Mesenchymal stem cell (in vitro differentiated cells and primary cell): ENCODE measurements at regions not wholly inside any gene's neighbourhood (a gene's known extent, or its start where the extent isn't known, plus 50 kb on each side); places are given as distances from the start of the nearest gene placed in this dataset.

Experiments used
- DNase-seq: peaks from one replicate; pipeline ENCODE4 v3.0.0-alpha.2; 2013
- H2AFZ ChIP-seq: one replicate; pipeline ENCODE4 v1.6.1; 2013; ENCODE audit warnings: low read depth, mild to moderate bottlenecking, control low read depth, inconsistent platforms, low read length, moderate library complexity
- H2AK5ac ChIP-seq: 2 replicates; pipeline ENCODE4 v1.6.1; 2013; ENCODE audit warnings: low read length, moderate library complexity, mild to moderate bottlenecking, inconsistent platforms; ENCODE audit not compliant: severe bottlenecking
- H2BK120ac ChIP-seq: one replicate; pipeline ENCODE4 v1.6.1; 2013; ENCODE audit warnings: low read depth, mild to moderate bottlenecking, inconsistent platforms, low read length, moderate library complexity
- H2BK12ac ChIP-seq, 2 experiments: one replicate each; pipeline ENCODE4 v1.6.1; 2013; ENCODE audit warnings: inconsistent platforms in 2 of 2, low read length in 2 of 2, mild to moderate bottlenecking in 2 of 2, moderate library complexity in 2 of 2, control low read depth in 1 of 2
- H2BK15ac ChIP-seq: one replicate; pipeline ENCODE4 v1.6.1; 2013; ENCODE audit warnings: mild to moderate bottlenecking, low read depth, inconsistent platforms; ENCODE audit not compliant: poor library complexity, severe bottlenecking
- H2BK5ac ChIP-seq: 2 replicates; pipeline ENCODE4 v1.6.1; 2013; ENCODE audit warnings: low read depth, mild to moderate bottlenecking, low read length, control low read depth, inconsistent platforms; ENCODE audit not compliant: poor library complexity, severe bottlenecking
- H3K14ac ChIP-seq, 2 experiments: one replicate each; pipeline ENCODE4 v1.6.1; 2013; ENCODE audit warnings: inconsistent platforms in 2 of 2, low read length in 2 of 2, control low read depth in 1 of 2, mild to moderate bottlenecking in 1 of 2, moderate library complexity in 1 of 2
- H3K18ac ChIP-seq, 2 experiments: one replicate each; pipeline ENCODE4 v1.6.1; 2013; ENCODE audit warnings: inconsistent platforms in 2 of 2, low read length in 2 of 2, control low read depth in 1 of 2, low read depth in 1 of 2, mild to moderate bottlenecking in 1 of 2
- H3K23ac ChIP-seq, 2 experiments: one replicate each; pipeline ENCODE4 v1.6.1; 2013; ENCODE audit warnings: inconsistent platforms in 2 of 2, low read length in 2 of 2, mild to moderate bottlenecking in 2 of 2, moderate library complexity in 2 of 2, control low read depth in 1 of 2
- H3K27ac ChIP-seq: 2 replicates; pipeline ENCODE4 v1.5.1; 2013; ENCODE audit warnings: mild to moderate bottlenecking, moderate library complexity, low read length, control low read depth, inconsistent platforms; ENCODE audit not compliant: poor library complexity, severe bottlenecking
- H3K27me3 ChIP-seq, 2 experiments: 2 replicates each; pipeline versions ENCODE4 v1.6.1 to v1.7.0; 2013; ENCODE audit warnings: low read length in 2 of 2, mild to moderate bottlenecking in 2 of 2, moderate library complexity in 2 of 2, control low read depth in 1 of 2, inconsistent platforms in 1 of 2; ENCODE audit not compliant: control insufficient read depth in 1 of 2, insufficient read depth in 1 of 2
- H3K36me3 ChIP-seq, 2 experiments: 2 replicates each; pipeline versions ENCODE4 v1.6.1 to v1.7.0; 2013; ENCODE audit warnings: low read length in 2 of 2, control low read depth in 1 of 2, inconsistent platforms in 1 of 2, low read depth in 1 of 2, mild to moderate bottlenecking in 1 of 2; ENCODE audit not compliant: insufficient read depth in 2 of 2, control insufficient read depth in 1 of 2
- H3K4ac ChIP-seq, 2 experiments: one replicate each; pipeline ENCODE4 v1.6.1; 2013; ENCODE audit warnings: inconsistent platforms in 2 of 2, low read length in 2 of 2, mild to moderate bottlenecking in 2 of 2, moderate library complexity in 2 of 2, control low read depth in 1 of 2, low read depth in 1 of 2
- H3K4me1 ChIP-seq: 2 replicates; pipeline ENCODE4 v1.6.1; 2013; ENCODE audit warnings: low read depth, low read length, control low read depth; ENCODE audit not compliant: control insufficient read depth, insufficient read depth
- H3K4me2 ChIP-seq: 2 replicates; pipeline ENCODE4 v1.6.1; 2013; ENCODE audit warnings: low read length, mild to moderate bottlenecking, inconsistent platforms; ENCODE audit not compliant: poor library complexity, severe bottlenecking
- H3K4me3 ChIP-seq, 2 experiments: 2 replicates each; pipeline versions ENCODE4 v1.5.1 to v1.7.0; 2013; ENCODE audit warnings: low read length in 2 of 2, mild to moderate bottlenecking in 2 of 2, control low read depth in 1 of 2, low read depth in 1 of 2; ENCODE audit not compliant: insufficient read depth in 1 of 2
- H3K79me1 ChIP-seq: replicated peaks from 2 replicates; pipeline ENCODE4 v1.6.1; 2013; ENCODE audit warnings: mild to moderate bottlenecking, control low read depth, low read length, inconsistent platforms; ENCODE audit not compliant: poor library complexity, severe bottlenecking
- H3K9ac ChIP-seq: 2 replicates; pipeline ENCODE4 v1.7.0; 2013; ENCODE audit warnings: mild to moderate bottlenecking, low read length, moderate library complexity
- H3K9me3 ChIP-seq: 2 replicates; pipeline ENCODE4 v1.7.0; 2013; ENCODE audit warnings: mild to moderate bottlenecking, low read length; ENCODE audit not compliant: control insufficient read depth
- H4K8ac ChIP-seq: one replicate; pipeline ENCODE4 v1.6.1; 2013; ENCODE audit warnings: inconsistent platforms, mild to moderate bottlenecking, low read length, moderate library complexity
- H4K91ac ChIP-seq: one replicate; pipeline ENCODE4 v1.6.1; 2013; ENCODE audit warnings: mild to moderate bottlenecking, low read length, inconsistent platforms
- WGBS: methylation state at CpG from one replicate; pipeline ENCODE4 v1.1.7; 2013; ENCODE audit warnings: mixed read lengths; 5-methylcytosine and 5-hydroxymethylcytosine counted together

GRCh38 chr20:63061771-63062100, 55.0 kb upstream of the BHLHE23 start:
- Histone ChIP-seq H3K4me2 (no peak overlapping the region), H3K36me3 (no peaks in the 10 kb centered on the region), H4K8ac (no peak overlapping the region), H3K9ac (no peak overlapping the region), H2AFZ (no peak overlapping the region), H2BK12ac (no peak overlapping the region), H3K14ac (no peak overlapping the region), H3K23ac (no peak overlapping the region), H2AK5ac (no peak overlapping the region), H3K4me1 (peaks cover 5% of the 10 kb centered on the region), H4K91ac (peak overlapping the region; percentile 35), H2BK120ac (no peak overlapping the region), H2BK5ac (no peak overlapping the region), H3K4ac (no peak overlapping the region), H3K27me3 (peaks cover 14 to 59% of the 10 kb centered on the region in 2 experiments), H3K27ac (no peak overlapping the region), H3K9me3 (peaks cover 3% of the 10 kb centered on the region), H3K18ac (no peak overlapping the region), H2BK15ac (no peak overlapping the region), H3K4me3 (no peak overlapping the region), H3K79me1 (no peaks in the 10 kb centered on the region)
- no peak for DNase-seq
- 94% methylated on average over 14 of the region's 14 CpGs for WGBS

- H3K79me1 ChIP-seq: no peaks in the 10 kb centered on the region
- H3K27me3 ChIP-seq: peaks cover 14 to 56% of the 10 kb centered on the region in 2 experiments
- H3K9ac ChIP-seq: no peak overlapping the region
- H3K36me3 ChIP-seq: no peaks in the 10 kb centered on the region
- no peak overlapping the region for H3K14ac ChIP-seq
- H3K27ac ChIP-seq: no peak overlapping the region
- H2BK120ac ChIP-seq: no peak overlapping the region
- no peak for DNase-seq
- H3K9me3 ChIP-seq: peaks cover 3% of the 10 kb centered on the region
- no peak overlapping the region for H3K23ac ChIP-seq
- H2BK5ac ChIP-seq: no peak overlapping the region
- no peak overlapping the region for H3K4me2 ChIP-seq
- H2AK5ac ChIP-seq: no peak overlapping the region
- no peak overlapping the region for H3K4ac ChIP-seq
- H2BK12ac ChIP-seq: no peak overlapping the region
- no peak overlapping the region for H2BK15ac ChIP-seq
- 93% methylated on average over 29 of the region's 29 CpGs for WGBS
- H3K4me1 ChIP-seq: peaks cover 9% of the 10 kb centered on the region
- no peak overlapping the region for H3K4me3 ChIP-seq
- no peak overlapping the region for H2AFZ ChIP-seq
- H4K91ac ChIP-seq: no peak overlapping the region
- no peak overlapping the region for H4K8ac ChIP-seq
- no peak overlapping the region for H3K18ac ChIP-seq
Measured at GRCh38 chr20:63061051-63061770, 54.4 kb upstream of the BHLHE23 start.

- no peak overlapping the region for H3K4me2 ChIP-seq
- no peaks in the 10 kb centered on the region for H3K79me1 ChIP-seq
- peak; percentile 10 for DNase-seq
- H3K9ac ChIP-seq: no peak overlapping the region
- no peak overlapping the region for H3K18ac ChIP-seq
- no peak overlapping the region for H4K8ac ChIP-seq
- H2AFZ ChIP-seq: no peak overlapping the region
- H3K27me3 ChIP-seq: peaks cover 18 to 54% of the 10 kb centered on the region in 2 experiments
- no peak overlapping the region for H3K4ac ChIP-seq
- H2BK5ac ChIP-seq: no peak overlapping the region
- no peak overlapping the region for H3K23ac ChIP-seq
- H2AK5ac ChIP-seq: no peak overlapping the region
- H3K27ac ChIP-seq: no peak overlapping the region
- peaks cover 10% of the 10 kb centered on the region for H3K4me1 ChIP-seq
- no peak overlapping the region for H2BK15ac ChIP-seq
- no peak overlapping the region for H3K14ac ChIP-seq
- WGBS: 68% methylated on average over 23 of the region's 23 CpGs
- no peak overlapping the region for H2BK12ac ChIP-seq
- H2BK120ac ChIP-seq: no peak overlapping the region
- H4K91ac ChIP-seq: no peak overlapping the region
- H3K9me3 ChIP-seq: peaks cover 3% of the 10 kb centered on the region
- no peaks in the 10 kb centered on the region for H3K36me3 ChIP-seq
- H3K4me3 ChIP-seq: no peak overlapping the region
Measured at GRCh38 chr20:63060057-63060991, 53.6 kb upstream of the BHLHE23 start.

- no peak overlapping the region for H2AFZ ChIP-seq
- H2BK12ac ChIP-seq: no peak overlapping the region
- no peak overlapping the region for H2AK5ac ChIP-seq
- H2BK15ac ChIP-seq: no peak overlapping the region
- H3K4me2 ChIP-seq: no peak overlapping the region
- H4K91ac ChIP-seq: no peak overlapping the region
- peaks cover 3% of the 10 kb centered on the region for H3K9me3 ChIP-seq
- no peak overlapping the region for H3K9ac ChIP-seq
- no peak overlapping the region for H4K8ac ChIP-seq
- H3K27me3 ChIP-seq: peaks cover 18 to 50% of the 10 kb centered on the region in 2 experiments
- no peak overlapping the region for H3K4ac ChIP-seq
- H3K18ac ChIP-seq: no peak overlapping the region
- no peak overlapping the region for H3K14ac ChIP-seq
- no peak overlapping the region for H2BK5ac ChIP-seq
- DNase-seq: no peak
- no peaks in the 10 kb centered on the region for H3K79me1 ChIP-seq
- no peaks in the 10 kb centered on the region for H3K36me3 ChIP-seq
- WGBS: 90% methylated on average over 17 of the region's 17 CpGs
- H3K27ac ChIP-seq: no peak overlapping the region
- no peak overlapping the region for H3K4me3 ChIP-seq
- H2BK120ac ChIP-seq: no peak overlapping the region
- no peak overlapping the region for H3K23ac ChIP-seq
- H3K4me1 ChIP-seq: peaks cover 10% of the 10 kb centered on the region
Measured at GRCh38 chr20:63059684-63060056, 52.9 kb upstream of the BHLHE23 start.
